HG03135 (cell line): ENCODE measurements at regions not wholly inside any gene's neighbourhood (a gene's known extent, or its start where the extent isn't known, plus 50 kb on each side); places are given as distances from the start of the nearest gene placed in this dataset.
A peak's percentile ranks its signal among the peaks of the same experiment; 100 is the strongest.
"Not testable (repeated sequence)": the region's sequence is repeated elsewhere in the genome, so short reads cannot be mapped to it uniquely, and the experiment has no call there.

Source experiments
- ATAC-seq: cut with Tn5 transposase; IDR thresholded peaks from one replicate; pipeline ENCODE4 v1.9.1; 2021; ENCODE audit warnings: mild to moderate bottlenecking, moderate library complexity; ENCODE audit not compliant: unreplicated experiment

GRCh38 chr10:52368725-52369124 lies 54.6 kb downstream of the DKK1 start:
- no peak for ATAC-seq

- ATAC-seq, result not testable (repeated sequence)
Observed at GRCh38 chr10:52374207-52374606, 60.1 kb downstream of the DKK1 start.

DNA sequence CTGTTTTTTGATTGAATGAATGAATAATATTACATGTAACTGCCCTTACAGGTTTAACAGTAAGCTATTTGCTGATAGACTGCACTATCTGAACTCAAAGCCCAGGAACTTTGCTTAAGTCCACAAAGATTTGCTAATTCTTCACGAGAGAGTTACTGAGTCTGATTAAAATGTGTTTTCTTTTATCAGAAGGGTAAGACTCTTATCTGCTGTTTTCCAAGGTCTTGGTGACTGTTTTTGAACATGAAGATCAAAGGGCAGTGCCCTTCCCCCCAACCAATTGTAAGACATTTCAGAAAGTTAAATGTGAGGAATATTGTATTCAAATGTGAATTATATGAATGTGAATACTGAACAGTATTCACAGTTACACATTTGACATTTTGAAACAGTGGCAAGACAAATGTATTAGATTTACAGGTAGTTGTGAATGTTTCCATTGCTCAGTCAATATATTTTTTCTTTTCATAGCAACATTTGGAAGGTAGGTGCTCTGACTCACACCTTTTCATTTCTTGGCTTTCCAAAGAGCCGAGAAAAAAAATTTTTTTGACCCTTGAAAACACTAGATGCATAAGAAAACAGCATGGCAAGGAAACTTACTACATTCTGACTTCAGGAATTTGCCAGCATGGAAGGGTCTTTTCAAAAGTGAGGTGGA lies 62.7 kb downstream of the DKK1 start:
- ATAC-seq, result no peak

DNA sequence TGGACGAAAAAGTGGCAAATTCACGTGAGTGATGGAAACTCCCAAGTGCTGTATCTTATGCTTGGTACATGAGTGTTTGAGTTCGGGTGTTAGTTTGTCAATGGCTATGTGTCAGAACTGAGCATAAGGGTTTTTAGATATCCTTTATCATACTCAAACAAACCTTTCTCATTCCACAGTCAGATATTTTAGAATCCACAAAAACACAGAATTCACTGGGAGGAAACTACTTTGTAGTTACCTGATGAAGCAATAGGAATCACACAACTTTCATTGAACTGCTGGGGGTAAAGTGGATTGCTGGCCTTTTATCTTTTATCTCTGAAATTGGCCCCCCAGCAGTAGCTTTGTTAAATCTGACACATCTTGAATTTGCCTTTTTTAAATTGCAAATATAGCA lies 64.0 kb downstream of the DKK1 start:
- no peak for ATAC-seq

GRCh38 chr10:52379287-52379686 lies 65.2 kb downstream of the DKK1 start:
- ATAC-seq, result no peak

DNA sequence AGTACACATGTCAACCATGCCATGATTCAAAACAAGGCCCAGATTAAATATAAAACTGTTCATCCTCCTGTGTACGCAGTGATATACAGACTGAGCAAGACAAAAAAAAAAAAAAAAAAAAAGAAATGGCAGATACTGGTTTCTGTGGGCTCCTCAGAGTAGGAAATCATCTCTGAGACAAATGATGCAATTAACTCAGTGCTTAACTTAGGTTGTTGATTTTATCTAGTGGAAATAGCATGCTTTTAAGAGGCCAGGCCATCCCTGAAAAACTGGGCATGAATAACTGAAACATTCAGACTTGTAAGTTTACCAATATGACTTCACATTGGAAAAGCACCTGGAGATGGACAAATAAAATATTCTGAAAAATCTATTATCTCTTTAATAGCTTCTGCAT lies 69.0 kb downstream of the DKK1 start:
- no peak for ATAC-seq

DNA sequence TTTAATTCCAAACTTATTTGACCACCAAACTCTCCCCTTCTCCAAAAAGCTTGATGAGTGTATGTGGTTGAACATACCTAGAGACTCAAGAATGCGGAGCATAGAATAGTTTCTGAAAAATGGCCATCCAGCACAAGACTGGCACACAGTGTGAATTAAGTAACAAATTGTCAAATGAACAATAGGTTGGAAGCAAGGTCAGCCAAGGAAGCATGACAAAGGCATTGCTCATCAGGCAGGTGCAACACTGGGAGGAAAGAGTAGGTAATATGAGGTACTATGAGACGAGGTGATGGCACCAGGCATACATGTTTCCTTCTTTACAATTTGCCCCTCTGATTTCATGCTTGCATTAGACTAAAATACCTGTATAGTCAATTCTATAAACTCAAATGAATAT lies 73.7 kb downstream of the DKK1 start:
- no peak for ATAC-seq

DNA sequence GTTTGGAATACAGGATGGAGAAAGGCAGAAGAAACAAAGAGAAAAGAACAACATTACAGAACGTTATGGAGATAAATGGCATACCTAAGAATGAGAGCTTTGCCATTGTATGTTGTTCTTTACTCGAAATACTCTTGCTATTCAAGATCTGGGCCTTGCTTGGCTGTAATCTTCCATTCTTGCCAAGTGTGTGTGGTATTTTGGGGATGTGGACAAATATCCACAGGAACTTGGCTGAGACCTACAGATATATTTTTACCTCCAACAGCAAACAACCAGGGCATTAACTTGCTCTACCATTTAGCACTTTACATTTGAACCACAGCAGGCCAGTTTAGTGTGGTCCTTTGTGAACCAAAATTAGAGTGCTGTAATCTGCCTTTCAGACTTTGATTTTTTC lies 76.3 kb downstream of the DKK1 start:
- no peak for ATAC-seq

DNA sequence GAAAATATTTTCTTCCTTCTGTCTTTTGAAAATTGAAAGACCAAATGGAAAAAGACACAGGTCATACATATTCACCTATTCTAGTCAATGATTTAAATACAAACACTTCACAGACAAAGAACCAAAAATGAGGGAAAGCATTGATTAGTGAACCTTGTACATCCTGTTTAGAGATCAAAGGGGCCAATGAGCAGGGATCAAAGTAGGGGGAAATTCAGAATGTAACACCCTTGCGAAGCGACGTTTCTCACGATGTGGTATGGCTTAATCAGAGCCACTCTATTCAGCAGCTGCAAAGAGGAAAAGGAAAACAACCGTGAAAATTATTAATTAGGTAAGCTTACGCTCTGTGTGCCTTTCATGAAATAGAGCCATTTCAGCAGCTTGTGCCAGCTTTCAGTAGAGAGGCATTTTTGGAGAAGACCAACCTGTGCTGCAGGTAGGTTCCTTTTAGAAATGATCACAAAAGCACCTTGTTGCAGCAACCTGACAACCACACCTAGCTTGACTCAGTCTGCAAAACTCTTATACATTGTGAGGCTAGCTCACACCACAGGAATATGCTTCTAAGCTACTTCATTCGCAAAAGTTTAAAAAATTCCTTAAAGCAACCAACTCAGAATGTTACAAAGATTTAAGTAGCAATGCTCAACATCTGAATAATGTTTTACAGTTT lies 78.0 kb downstream of the DKK1 start:
- ATAC-seq, result no peak

- ATAC-seq, result no peak
Observed at GRCh38 chr10:52394246-52394645, 80.2 kb downstream of the DKK1 start.

GRCh38 chr10:52400562-52400961 lies 86.5 kb downstream of the DKK1 start:
- no peak for ATAC-seq

- not testable (repeated sequence) for ATAC-seq
Observed at GRCh38 chr10:52403801-52404200, 89.7 kb downstream of the DKK1 start.

- ATAC-seq, result no peak
Observed at GRCh38 chr10:52409195-52409594, 95.1 kb downstream of the DKK1 start.

GRCh38 chr10:52409928-52410327 lies 95.8 kb downstream of the DKK1 start:
- ATAC-seq, result no peak

DNA sequence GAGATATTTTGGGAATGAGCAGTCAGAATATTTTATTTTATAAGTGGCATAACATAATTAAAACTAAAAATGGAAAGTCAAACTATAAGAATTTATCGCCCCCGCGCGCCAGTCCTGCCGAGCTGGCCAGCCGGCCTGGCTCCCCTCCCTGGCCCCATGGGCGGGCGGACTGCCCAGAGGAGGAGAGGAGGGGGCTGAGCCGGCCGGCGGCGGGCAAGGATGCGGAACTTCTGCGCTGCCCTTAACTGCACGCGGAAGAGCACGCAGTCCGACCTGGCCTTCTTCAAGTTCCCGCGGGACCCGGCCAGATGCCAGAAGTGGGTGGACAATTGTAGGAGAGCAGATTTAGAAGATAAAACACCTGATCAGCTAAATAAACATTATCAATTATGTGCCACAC lies 96.8 kb downstream of the DKK1 start:
- no peak for ATAC-seq

GRCh38 chr10:52419281-52419680 lies 105.2 kb downstream of the DKK1 start:
- no peak for ATAC-seq

- ATAC-seq, result no peak
Observed at GRCh38 chr10:52420656-52421055, 106.6 kb downstream of the DKK1 start.

GRCh38 chr10:52423369-52423768 lies 109.3 kb downstream of the DKK1 start:
- no peak for ATAC-seq

DNA sequence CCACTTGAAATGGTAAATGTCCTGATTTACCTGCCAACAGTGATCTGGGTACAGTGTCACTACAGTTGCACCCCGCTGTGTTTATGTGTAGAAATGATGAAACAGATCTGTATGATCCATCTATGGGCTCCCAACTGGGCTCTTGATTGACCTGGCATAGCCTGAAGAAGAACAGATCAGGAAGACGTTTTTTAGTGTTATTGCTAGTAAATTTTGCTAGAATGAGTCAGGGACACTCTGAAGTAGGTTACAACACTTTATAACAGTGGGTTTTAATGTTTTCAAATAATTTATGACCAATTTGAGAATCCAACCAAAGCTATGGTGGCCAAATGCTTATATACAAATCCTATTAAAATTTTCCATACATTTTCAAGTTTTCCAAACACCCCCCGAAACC lies 110.3 kb downstream of the DKK1 start:
- ATAC-seq, result no peak

DNA sequence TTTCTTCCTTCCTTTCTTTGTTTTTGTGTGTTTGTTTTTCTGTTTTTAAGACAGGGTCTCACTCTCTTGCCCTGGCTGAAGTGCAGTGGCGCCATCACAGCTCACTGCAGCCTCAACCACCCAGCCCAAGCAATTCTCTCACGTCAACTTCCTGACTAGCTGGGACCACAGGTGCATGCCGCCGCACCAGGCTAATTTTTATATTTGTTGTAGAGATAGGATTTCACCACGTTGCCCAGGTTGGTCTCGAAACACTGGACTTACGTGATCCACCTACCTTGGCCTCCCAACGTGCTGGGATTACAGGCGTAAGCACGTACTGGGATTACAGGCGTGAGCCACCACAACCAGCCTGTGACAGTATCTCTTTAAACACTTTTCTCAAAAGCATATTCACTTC lies 120.7 kb downstream of the DKK1 start:
- ATAC-seq, result no peak

DNA sequence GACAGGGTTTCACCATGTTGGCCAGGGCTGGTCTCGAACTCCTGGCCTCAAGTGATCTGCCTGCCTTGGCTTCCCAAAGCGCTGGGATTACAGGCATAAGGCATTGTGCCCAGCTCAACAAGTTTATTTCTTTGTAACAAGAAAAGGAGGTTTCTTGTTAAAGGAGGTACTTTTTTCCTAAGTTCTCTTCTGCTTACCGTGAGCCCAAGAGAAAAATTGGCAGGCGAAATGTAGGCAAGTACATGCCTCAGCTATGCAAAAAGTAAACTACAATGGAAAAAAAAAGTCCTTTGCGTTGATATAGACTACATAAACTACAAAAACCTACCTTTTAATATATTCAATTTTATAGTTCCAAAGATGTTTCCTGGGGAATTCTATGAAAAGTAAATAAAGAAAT lies 122.6 kb downstream of the DKK1 start:
- no peak for ATAC-seq

- ATAC-seq, result peak; percentile 90
Observed at GRCh38 chr10:52437205-52437646, 123.1 kb downstream of the DKK1 start.

GRCh38 chr10:52438119-52438518 lies 124.0 kb downstream of the DKK1 start:
- ATAC-seq, result no peak
